ENCODE measurements at regions not wholly inside any gene's neighbourhood (a gene's known extent, or its start where the extent isn't known, plus 50 kb on each side); places are given as distances from the start of the nearest gene placed in this dataset.

DNA sequence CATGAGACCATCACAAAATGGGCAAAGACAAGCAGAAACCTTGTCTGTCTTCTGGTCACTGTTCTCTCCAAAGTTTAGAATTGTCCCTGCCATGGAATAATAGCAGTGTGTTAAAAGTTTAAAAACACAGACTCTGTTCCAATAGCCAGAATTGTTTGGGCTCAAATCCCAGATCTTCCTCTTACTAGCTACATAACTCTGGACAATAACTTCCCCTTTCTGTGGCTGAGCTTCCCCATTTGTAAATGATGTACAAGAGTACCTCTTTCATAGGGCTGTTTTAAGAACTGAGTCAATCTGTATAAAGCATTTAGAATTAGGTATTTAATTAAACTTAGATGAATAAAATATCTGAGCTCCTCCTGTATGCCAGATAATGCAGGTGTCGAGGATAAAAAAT lies 623.0 kb downstream of the NTRK3 start:
- in situ Hi-C loops (cut with MboI; ENCODE audit: low sequenced_read_pairs) (no loop called here), intact Hi-C loops (cut with micrococcal nuclease) (no loop called here), dilution Hi-C loops (cut with HindIII; ENCODE audit: low sequenced_read_pairs, unreplicated experiment) (no loop called here)
- H2AFZ ChIP-seq (replicated peaks; ENCODE audit: low read length, poor library complexity), result no peak overlapping the region
- DNase-seq, result no peak
- H3K4me3 ChIP-seq (ENCODE audit: insufficient read depth, low read depth, low read length), result no peak overlapping the region
- CTCF ChIA-PET, result no interaction called here
- no peak overlapping the region for H4K5ac ChIP-seq (ENCODE audit: low read depth, low read length)
- H3K9me3 ChIP-seq (ENCODE audit: control insufficient read depth, insufficient read depth, low read length), result no peaks in the 10 kb centered on the region; the same call in 1 of the 2 replicates
- no peak overlapping the region for H2BK5ac ChIP-seq (ENCODE audit: low read depth, low read length, poor library complexity, severe bottlenecking)
- H3K9me1 ChIP-seq (ENCODE audit: insufficient read depth, low read length), result no peaks in the 10 kb centered on the region
- no CpG with 5 or more reads among the region's 1 CpG for WGBS, 2 experiments (ENCODE audit: extremely low coverage in 2 of 2, insufficient read length in 1 of 2)
- H3K27ac ChIP-seq (ENCODE audit: insufficient read depth, low read length), result no peak overlapping the region
- no peaks in the 10 kb centered on the region for H3K79me1 ChIP-seq (ENCODE audit: low read depth in 1 of 2, low read length in 2 of 2)
- ATAC-seq (ENCODE audit: low read depth), result no peak
- BruUV-seq (replicated peaks), result no TSS peak
- H3K9ac ChIP-seq (ENCODE audit: low read depth, low read length), result no peak overlapping the region
- H3K4ac ChIP-seq (ENCODE audit: low read depth, low read length), result no peak overlapping the region
- H3K23ac ChIP-seq (ENCODE audit: low read depth, low read length), result no peak overlapping the region
- H2AK9ac ChIP-seq (replicated peaks; ENCODE audit: low read depth, low read length, poor library complexity), result no peak overlapping the region
- no peak overlapping the region for H3K18ac ChIP-seq (ENCODE audit: low read depth, low read length)
- no peaks in the 10 kb centered on the region for H3K27me3 ChIP-seq (ENCODE audit: control insufficient read depth, insufficient read depth, low read length)
- TF ChIP-seq SMC3 (IDR thresholded peaks at IDR 0.05; ENCODE audit: low read depth, low read length), result no peak
- TF ChIP-seq BHLHE40 (IDR thresholded peaks at IDR 0.05; ENCODE audit: low read depth, low read length), result no peak
- TF ChIP-seq RAD21 (IDR thresholded peaks at IDR 0.05; ENCODE audit: low read length), result no peak
- no peak for TF ChIP-seq CHD1 (IDR thresholded peaks at IDR 0.05; ENCODE audit: low read depth, low read length)
- no peak for TF ChIP-seq RCOR1 (IDR thresholded peaks at IDR 0.05; ENCODE audit: insufficient replicate concordance, low read length)
- no peak for TF ChIP-seq FOS (IDR thresholded peaks at IDR 0.05; ENCODE audit: low read depth, low read length)
- no peak for TF ChIP-seq USF2 (IDR thresholded peaks at IDR 0.05; ENCODE audit: low read depth, low read length)
- TF ChIP-seq CTCF (conservative IDR thresholded peaks at IDR 0.05; ENCODE audit: low read depth, low read length), result no peak
- no peak for TF ChIP-seq NFE2L2 (IDR thresholded peaks at IDR 0.05; ENCODE audit: low read depth, low read length)
- TF ChIP-seq POLR2A (IDR thresholded peaks at IDR 0.05; ENCODE audit: low read depth, low read length), result no peak
- TF ChIP-seq CEBPB (IDR thresholded peaks at IDR 0.05; ENCODE audit: low read depth, low read length), result no peak
- TF ChIP-seq RFX5 (IDR thresholded peaks at IDR 0.05; ENCODE audit: low read depth, low read length), result no peak
- TF ChIP-seq MXI1 (IDR thresholded peaks at IDR 0.05; ENCODE audit: borderline replicate concordance, low read depth, low read length), result no peak
- TF ChIP-seq ELK1 (IDR thresholded peaks at IDR 0.05; ENCODE audit: borderline replicate concordance, low read depth, low read length), result no peak
- no peak for TF ChIP-seq MAZ (IDR thresholded peaks at IDR 0.05; ENCODE audit: borderline replicate concordance, low read depth, low read length)
- TF ChIP-seq MAFK (IDR thresholded peaks at IDR 0.05; ENCODE audit: low read depth, low read length), result no peak
- no peaks in the 10 kb centered on the region for H3K4me1 ChIP-seq (ENCODE audit: control insufficient read depth, insufficient read depth, low read length)
- H2BK120ac ChIP-seq (ENCODE audit: low read depth, low read length), result no peak overlapping the region
- no peak overlapping the region for H3K56ac ChIP-seq (ENCODE audit: extremely low read depth, insufficient read depth, low read length)
- no peak overlapping the region for H4K91ac ChIP-seq (ENCODE audit: insufficient read depth, low read depth, low read length)
- no peak overlapping the region for H2BK15ac ChIP-seq (ENCODE audit: low read depth, low read length)
- H2BK20ac ChIP-seq (ENCODE audit: low read depth, low read length), result no peak overlapping the region
- no peak overlapping the region for H3K4me2 ChIP-seq (ENCODE audit: low read depth, low read length)
- H4K20me1 ChIP-seq (ENCODE audit: insufficient read depth, low read length), result no peaks in the 10 kb centered on the region
- no peak overlapping the region for H4K8ac ChIP-seq (ENCODE audit: low read depth in 2 of 2, low read length in 2 of 2)
- POLR2A ChIA-PET (ENCODE audit: unreplicated experiment), result no interaction called here
- no peak overlapping the region for H3K14ac ChIP-seq (replicated peaks; ENCODE audit: low read depth, low read length)
- H2AK5ac ChIP-seq (ENCODE audit: low read depth, low read length), result no peak overlapping the region
- no peaks in the 10 kb centered on the region for H3K36me3 ChIP-seq (ENCODE audit: control insufficient read depth, insufficient read depth, low read length)
